Lower lobe of right lung (tissue), 2 donors: ENCODE measurements at regions not wholly inside any gene's neighbourhood (a gene's known extent, or its start where the extent isn't known, plus 50 kb on each side); places are given as distances from the start of the nearest gene placed in this dataset. TPM values are rescaled to one million over a fixed set of nuclear protein-coding genes. Genes with fewer than 3 reads are reported as not detected.
"Not testable (repeated sequence)": the region's sequence is repeated elsewhere in the genome, so short reads cannot be mapped to it uniquely, and the experiment has no call there.

Source experiments
- ATAC-seq, 2 donors: fragments of 200-7000 bp; cut with Tn5 transposase; one replicate each; pipeline ENCODE4 v1.9.1; 2020 to 2022; ENCODE audit warnings: mild to moderate bottlenecking in 2 of 2, moderate library complexity in 2 of 2
- DNase-seq: peaks from one replicate; pipeline ENCODE4 v3.0.0-alpha.2; 2020
- H3K27ac ChIP-seq: fragments of 200-600 bp; one replicate; pipeline ENCODE4 v1.8.0; 2022
- H3K27me3 ChIP-seq: fragments of 200-600 bp; one replicate; pipeline ENCODE4 v1.8.0; 2022; ENCODE audit warnings: low read depth
- H3K36me3 ChIP-seq: fragments of 200-600 bp; one replicate; pipeline ENCODE4 v1.8.0; 2022; ENCODE audit warnings: mild to moderate bottlenecking
- H3K4me1 ChIP-seq: fragments of 200-600 bp; one replicate; pipeline ENCODE4 v1.8.0; 2022
- H3K4me3 ChIP-seq: fragments of 200-600 bp; one replicate; pipeline ENCODE4 v1.8.0; 2022; ENCODE audit warnings: mild to moderate bottlenecking
- H3K9me3 ChIP-seq: fragments of 200-600 bp; one replicate; pipeline ENCODE4 v1.8.0; 2022
- intact Hi-C: fragments of 100-400 bp; cut with DNase I; formaldehyde crosslinking; loops from one replicate; pipeline ENCODE4 v1.11.0; 2022
- microRNA-seq: library from miRNA; unstranded; fragments of <30 nt; microRNA quantifications from one replicate; pipeline ENCODE4 v1.2.0, GENCODE V29; 2020; ENCODE audit warnings: borderline number of aligned reads
- TF ChIP-seq, protein P1 (sequence below): fragments of 200-600 bp; IDR thresholded peaks from one replicate; pipeline ENCODE4 v1.8.0; 2022; ENCODE audit warnings: antibody characterized with exemption, mild to moderate bottlenecking
- donor health status: DM: no; HTN: yes; CAD: no; lungs with severe emphysema.

DNA sequence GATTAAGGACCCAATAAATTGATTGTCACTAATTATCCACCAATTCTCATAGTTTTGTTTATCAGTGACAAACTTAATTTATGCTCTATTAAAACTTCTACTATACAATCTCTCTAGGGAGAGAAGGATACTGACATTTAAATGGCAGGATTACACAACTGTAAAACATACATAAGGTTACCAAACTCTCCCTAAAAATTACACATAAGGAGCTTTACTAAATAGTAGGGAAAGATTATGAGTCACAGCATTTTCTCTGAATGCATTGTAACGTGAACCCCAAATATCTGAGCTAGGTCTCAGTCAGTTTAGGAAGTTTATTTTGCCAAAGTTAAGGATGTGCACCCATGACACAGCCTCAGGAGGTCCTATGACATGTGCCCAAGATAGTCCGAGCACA lies 2140.6 kb downstream of the NCAM2 start:
- TF ChIP-seq, protein P1, sequence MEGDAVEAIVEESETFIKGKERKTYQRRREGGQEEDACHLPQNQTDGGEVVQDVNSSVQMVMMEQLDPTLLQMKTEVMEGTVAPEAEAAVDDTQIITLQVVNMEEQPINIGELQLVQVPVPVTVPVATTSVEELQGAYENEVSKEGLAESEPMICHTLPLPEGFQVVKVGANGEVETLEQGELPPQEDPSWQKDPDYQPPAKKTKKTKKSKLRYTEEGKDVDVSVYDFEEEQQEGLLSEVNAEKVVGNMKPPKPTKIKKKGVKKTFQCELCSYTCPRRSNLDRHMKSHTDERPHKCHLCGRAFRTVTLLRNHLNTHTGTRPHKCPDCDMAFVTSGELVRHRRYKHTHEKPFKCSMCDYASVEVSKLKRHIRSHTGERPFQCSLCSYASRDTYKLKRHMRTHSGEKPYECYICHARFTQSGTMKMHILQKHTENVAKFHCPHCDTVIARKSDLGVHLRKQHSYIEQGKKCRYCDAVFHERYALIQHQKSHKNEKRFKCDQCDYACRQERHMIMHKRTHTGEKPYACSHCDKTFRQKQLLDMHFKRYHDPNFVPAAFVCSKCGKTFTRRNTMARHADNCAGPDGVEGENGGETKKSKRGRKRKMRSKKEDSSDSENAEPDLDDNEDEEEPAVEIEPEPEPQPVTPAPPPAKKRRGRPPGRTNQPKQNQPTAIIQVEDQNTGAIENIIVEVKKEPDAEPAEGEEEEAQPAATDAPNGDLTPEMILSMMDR, result no peak
- ATAC-seq (no peak), DNase-seq (no peak)
- Histone ChIP-seq H3K27ac (no peak overlapping the region), H3K4me3 (no peak overlapping the region), H3K27me3 (no peaks in the 10 kb centered on the region), H3K36me3 (no peaks in the 10 kb centered on the region), H3K4me1 (no peaks in the 10 kb centered on the region), H3K9me3 (no peaks in the 10 kb centered on the region)
- intact Hi-C loops, result no loop called here

GRCh38 chr21:23152130-23152529 lies 2153.9 kb downstream of the NCAM2 start:
- ATAC-seq (no peak), DNase-seq (no peak)
- no peaks in the 10 kb centered on the region for H3K9me3 ChIP-seq
- no peak overlapping the region for H3K4me3 ChIP-seq
- no peaks in the 10 kb centered on the region for H3K36me3 ChIP-seq
- TF ChIP-seq, protein P1, result no peak
- intact Hi-C loops, result no loop called here
- H3K27me3 ChIP-seq, result no peaks in the 10 kb centered on the region
- no peaks in the 10 kb centered on the region for H3K4me1 ChIP-seq
- no peak overlapping the region for H3K27ac ChIP-seq

DNA sequence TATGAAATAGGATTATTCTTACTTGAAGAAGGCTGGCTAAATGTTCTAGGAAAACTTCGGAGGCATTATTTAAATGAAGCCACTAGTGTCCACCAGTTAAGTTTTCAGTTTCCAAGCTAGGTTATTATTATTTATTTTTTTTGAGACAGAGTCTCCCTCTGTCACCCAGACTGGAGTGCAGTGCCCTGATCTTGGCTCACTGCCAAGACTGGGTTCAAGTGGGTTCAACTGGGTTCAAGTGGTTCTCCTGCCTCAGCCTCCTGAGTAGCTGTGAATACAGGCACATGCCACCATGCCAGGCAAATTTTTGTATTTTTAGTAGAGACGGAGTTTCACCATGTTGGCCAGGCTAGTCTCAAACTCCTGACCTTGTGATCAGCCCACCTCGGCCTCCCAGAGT lies 2155.6 kb downstream of the NCAM2 start:
- H3K36me3 ChIP-seq, H3K4me3 ChIP-seq, H3K27ac ChIP-seq, H3K4me1 ChIP-seq, intact Hi-C loops, ATAC-seq, H3K27me3 ChIP-seq, DNase-seq, H3K9me3 ChIP-seq: not testable (repeated sequence)

DNA sequence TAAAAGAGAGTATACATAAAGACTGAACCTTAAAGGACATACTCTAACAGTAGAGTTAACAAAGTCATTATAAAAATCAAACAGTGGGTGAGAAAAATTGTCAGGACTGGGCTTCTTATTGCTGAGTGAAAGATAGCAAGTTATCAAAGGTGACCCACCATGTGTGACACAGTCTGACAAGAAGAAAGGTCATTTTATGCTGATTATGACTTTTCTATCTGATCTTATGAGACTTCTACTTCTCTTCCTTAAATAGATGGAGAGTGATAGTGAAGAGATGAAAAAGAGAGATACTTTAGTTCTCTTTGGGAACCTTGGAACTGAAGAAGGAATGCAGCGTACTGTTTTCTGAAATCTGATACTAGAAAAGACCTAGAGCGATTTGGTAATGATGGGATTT lies 2157.1 kb downstream of the NCAM2 start:
- ATAC-seq, result no peak
- TF ChIP-seq, protein P1, result no peak
- H3K36me3 ChIP-seq, result no peaks in the 10 kb centered on the region
- H3K4me3 ChIP-seq, result no peak overlapping the region
- H3K27ac ChIP-seq, result no peak overlapping the region
- H3K9me3 ChIP-seq, result no peaks in the 10 kb centered on the region
- intact Hi-C loops, result no loop called here
- no peaks in the 10 kb centered on the region for H3K27me3 ChIP-seq
- no peak for DNase-seq
- H3K4me1 ChIP-seq, result no peaks in the 10 kb centered on the region

DNA sequence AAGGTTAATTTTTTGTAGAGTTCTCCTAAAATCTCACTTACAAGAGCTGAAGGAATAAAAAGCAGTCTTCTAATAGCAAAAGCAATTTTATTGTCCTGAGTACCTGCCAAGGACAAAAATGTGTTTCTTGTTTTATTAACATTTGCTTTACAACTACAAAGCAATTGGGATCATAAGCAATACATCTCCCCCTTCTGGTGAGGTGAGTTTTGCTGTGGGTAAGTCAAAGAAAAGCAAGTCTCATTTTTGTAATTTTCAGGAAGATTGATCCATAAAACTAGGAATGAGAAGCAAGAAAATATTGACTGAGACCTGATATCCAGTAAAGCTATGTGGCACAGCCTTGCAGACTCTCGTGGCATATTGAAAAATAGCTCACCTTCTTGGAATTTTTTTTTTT lies 2162.7 kb downstream of the NCAM2 start:
- Histone ChIP-seq H3K27ac (no peak overlapping the region), H3K9me3 (no peaks in the 10 kb centered on the region), H3K36me3 (no peaks in the 10 kb centered on the region), H3K4me1 (no peaks in the 10 kb centered on the region), H3K27me3 (no peaks in the 10 kb centered on the region), H3K4me3 (no peak overlapping the region)
- ATAC-seq (no peak), DNase-seq (no peak)
- TF ChIP-seq, protein P1, result no peak
- intact Hi-C loops, result no loop called here

- Histone ChIP-seq H3K9me3 (no peaks in the 10 kb centered on the region), H3K36me3 (no peaks in the 10 kb centered on the region), H3K27me3 (no peaks in the 10 kb centered on the region), H3K27ac (no peak overlapping the region), H3K4me3 (no peak overlapping the region), H3K4me1 (no peaks in the 10 kb centered on the region)
- ATAC-seq (no peak), DNase-seq (no peak)
- TF ChIP-seq, protein P1, result no peak
- intact Hi-C loops, result no loop called here
Observed at GRCh38 chr21:23162198-23162946, 2164.2 kb downstream of the NCAM2 start.

Small RNAs in the stretch of these regions (microRNA-seq; reads per million reads assigned to microRNA genes)
- gene MIR6130, result not detected
